Esophagus squamous epithelium (tissue), 4 donors: ENCODE measurements at regions not wholly inside any gene's neighbourhood (a gene's known extent, or its start where the extent isn't known, plus 50 kb on each side); places are given as distances from the start of the nearest gene placed in this dataset.

ENCODE experiments used
- POLR2A ChIP-seq, 4 donors: fragments of 450-650 bp; IDR thresholded peaks; one replicate each; pipeline ENCODE4 v1.6.1; 2017; ENCODE audit warnings: antibody characterized with exemption in 4 of 4, mild to moderate bottlenecking in 4 of 4, moderate library complexity in 3 of 4
- TF ChIP-seq, protein P1 (sequence below), 6 experiments: fragments of 450-650 bp in 4 of 6; fragments of 200-600 bp in 2 of 6; sonication (generic) in 2 of 6; IDR thresholded peaks; one replicate each; pipeline ENCODE4 v1.5.1; 2016 to 2019; ENCODE audit warnings: antibody characterized with exemption in 6 of 6, mild to moderate bottlenecking in 4 of 6, moderate library complexity in 4 of 6

DNA sequence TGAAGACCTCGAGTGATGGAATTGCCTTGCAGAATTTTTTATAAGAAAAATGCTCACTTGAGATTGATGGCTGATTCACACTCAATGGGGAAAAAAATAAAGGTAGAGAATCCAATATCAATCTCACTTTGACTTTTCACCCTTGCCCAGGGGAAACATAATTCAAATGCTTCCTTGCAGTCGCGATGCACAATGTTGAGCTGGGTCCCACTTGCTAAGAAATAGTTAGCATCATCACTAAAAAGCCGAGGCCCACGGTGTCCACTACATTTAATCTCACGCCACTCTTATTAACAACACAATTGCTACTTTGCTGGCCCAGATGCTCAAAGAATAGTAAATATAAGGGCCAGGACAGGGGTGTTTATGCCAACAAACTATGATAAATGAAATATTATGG, 223.4 kb downstream of the SPTSSA start:
- TF ChIP-seq, protein P1, sequence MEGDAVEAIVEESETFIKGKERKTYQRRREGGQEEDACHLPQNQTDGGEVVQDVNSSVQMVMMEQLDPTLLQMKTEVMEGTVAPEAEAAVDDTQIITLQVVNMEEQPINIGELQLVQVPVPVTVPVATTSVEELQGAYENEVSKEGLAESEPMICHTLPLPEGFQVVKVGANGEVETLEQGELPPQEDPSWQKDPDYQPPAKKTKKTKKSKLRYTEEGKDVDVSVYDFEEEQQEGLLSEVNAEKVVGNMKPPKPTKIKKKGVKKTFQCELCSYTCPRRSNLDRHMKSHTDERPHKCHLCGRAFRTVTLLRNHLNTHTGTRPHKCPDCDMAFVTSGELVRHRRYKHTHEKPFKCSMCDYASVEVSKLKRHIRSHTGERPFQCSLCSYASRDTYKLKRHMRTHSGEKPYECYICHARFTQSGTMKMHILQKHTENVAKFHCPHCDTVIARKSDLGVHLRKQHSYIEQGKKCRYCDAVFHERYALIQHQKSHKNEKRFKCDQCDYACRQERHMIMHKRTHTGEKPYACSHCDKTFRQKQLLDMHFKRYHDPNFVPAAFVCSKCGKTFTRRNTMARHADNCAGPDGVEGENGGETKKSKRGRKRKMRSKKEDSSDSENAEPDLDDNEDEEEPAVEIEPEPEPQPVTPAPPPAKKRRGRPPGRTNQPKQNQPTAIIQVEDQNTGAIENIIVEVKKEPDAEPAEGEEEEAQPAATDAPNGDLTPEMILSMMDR (IDR thresholded peaks at IDR 0.05) = no peak
- no peak for TF ChIP-seq POLR2A (IDR thresholded peaks at IDR 0.05)
